ENCODE measurements at regions not wholly inside any gene's neighbourhood (a gene's known extent, or its start where the extent isn't known, plus 50 kb on each side); places are given as distances from the start of the nearest gene placed in this dataset.
"Not testable (repeated sequence)": the region's sequence is repeated elsewhere in the genome, so short reads cannot be mapped to it uniquely, and the experiment has no call there.

DNA sequence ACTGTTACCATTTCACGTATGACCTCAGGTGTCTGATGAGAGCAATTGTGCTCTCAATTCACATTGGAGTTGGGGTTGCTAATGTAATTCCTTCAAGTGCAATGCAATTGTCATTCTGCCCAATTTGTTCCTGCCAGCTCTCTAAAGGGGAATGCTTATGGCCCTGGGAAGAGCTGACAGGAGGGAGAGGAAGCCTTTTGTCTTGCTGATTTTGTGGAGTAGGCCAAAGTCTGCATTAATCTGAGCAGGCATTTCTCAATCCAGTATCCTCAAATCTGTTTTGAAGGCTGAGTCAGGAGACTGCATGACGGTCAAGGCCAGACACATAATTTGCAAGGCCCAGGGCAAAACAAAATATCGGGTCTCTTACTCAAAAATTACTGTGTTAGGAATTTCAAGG, 326.4 kb upstream of the SPHKAP start:
- no peak for DNase-seq

DNA sequence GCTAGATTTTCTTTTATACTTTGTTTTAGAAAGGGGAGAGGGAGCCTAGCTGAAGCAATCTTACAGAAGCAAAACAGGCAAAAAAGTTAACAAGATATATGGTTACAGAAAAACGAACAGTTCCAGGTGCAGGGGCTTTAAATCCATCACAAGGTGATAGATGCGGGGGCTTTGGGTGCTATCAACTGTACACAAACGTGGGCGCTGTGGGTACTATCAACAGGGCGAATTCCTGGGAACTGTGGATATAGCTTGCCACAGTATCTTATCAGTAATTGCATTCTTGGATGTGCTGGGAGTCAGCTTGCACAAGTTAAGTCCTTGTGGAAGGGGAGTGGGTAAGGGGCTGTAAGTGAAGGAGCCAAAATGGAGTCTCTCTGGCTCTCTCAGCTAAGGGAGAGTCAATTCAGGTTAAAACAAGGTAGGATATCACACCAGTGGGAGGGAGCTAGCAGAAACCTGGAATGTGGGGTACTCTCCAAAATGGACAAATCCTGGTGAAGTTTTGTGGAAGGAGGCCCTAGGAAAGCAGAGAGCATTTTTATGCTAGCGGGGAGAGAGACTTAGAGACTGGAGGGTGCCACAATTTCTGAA, 325.8 kb upstream of the SPHKAP start:
- DNase-seq = no peak

DNA sequence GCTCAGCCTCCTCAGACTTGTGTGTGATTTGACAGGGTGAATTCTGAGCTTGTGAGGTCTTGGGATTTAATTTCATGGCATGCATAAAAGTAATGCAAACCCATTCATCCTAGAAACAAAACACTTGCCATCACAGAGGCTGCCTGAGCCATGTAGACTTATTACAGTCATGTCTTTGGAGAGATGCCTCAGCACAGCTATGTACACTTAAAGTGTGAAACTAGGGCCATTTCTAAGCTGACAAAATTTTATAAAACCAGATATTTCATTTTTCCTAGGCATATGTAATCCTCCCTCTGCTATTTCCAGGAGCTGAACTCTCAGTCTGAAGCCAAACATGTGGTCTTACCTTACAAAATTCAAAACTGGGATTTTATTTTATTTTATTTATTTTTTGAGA, 322.2 kb upstream of the SPHKAP start:
- DNase-seq = no peak

DNA sequence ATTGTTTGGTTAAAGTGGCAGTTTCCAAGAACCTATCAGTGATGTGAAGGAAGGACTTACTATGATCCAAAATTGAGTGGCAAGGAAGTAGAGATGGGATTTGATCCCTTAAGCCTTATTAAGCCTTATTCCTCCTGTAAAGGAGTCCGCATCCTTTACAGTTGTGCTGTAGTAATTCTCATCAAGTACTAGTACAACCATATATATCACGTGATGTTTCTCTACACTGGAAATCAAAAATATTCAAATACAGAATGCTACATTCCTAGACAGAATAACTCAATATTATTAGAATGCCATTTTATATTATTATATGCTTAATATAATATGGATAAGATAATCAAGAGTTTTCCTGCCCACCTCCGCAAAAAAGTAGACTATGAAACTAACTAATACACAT, 312.4 kb upstream of the SPHKAP start:
- no peak for DNase-seq

DNA sequence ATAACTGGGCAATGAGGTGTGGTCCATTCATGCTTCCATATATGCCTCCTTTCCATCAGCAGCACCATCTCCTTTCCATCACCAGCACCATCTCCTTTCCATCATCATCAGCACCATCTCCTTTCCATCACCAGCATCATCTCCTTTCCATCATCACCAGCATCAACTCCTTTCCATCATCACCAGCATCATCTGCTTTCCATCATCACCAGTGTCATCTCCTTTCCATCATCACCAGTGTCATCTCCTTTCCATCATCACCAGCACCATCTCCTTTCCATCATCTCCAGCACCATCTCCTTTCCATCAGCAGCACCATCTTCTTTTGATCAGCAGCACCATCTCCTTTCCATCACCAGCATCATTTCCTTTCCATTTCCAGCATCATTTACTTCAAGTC, 297.5 kb upstream of the SPHKAP start:
- DNase-seq = no peak

DNA sequence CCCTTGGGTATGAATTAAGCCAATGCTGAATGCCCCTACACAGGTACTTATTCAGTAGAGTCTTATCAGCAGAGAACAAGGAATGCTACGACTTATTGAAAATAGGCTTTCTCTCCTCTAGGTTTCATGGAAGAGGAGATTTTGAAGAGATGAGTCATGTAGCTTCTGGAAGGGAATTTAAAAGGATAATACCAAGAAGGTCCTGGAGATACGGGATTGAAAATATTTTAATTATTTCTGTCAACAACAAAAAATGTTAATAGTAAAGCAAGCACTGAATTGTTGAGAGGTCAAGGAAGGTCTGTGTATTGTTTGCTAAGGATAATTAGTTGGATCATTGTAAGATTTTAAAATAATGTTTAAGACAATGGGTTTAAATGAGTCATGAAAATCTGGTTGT, 293.0 kb upstream of the SPHKAP start:
- DNase-seq = no peak

DNA sequence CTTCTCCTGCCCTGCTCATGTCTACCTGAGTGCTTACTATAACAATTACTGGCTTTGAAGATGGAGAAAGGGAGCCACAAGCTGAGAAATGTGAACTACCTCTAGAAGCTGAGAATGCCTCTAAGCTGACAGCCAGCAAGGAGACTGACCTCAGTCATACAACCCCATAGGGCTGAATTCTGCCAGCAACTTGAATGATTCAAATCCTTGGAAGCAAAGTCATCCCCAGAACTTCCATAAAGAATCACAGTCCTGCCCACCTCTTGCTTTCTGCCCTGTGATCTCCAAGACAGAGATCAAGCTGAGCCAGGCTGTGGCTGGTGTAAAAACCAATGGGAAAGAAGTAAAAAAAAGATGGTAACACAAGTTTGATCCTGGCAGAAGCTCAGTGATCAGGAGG, 288.2 kb upstream of the SPHKAP start:
- DNase-seq = no peak

DNA sequence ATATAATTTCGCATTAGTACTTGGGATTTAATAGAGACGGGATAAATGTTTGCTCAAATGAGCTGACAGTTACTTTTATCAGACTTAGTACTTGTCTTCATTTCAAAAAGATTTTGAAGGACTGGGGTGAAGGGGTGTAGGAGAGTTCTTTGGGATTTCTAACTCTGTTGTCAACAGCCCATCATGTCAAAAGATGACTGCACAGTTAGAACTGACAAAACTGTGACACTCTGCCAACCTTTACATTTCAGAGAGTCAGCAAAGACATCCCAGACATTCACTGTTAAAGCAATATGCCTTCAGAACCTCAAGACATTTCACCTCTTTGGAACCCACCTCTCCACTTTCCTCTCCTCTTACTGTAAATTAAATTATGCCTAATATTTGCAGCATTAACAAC, 285.4 kb upstream of the SPHKAP start:
- no peak for DNase-seq

- DNase-seq = no peak
These were observed 283.9 kb upstream of the SPHKAP start for GRCh38 chr2:228465408-228465807.

- no peak for DNase-seq
These were observed 276.9 kb upstream of the SPHKAP start for GRCh38 chr2:228458364-228458763.

DNA sequence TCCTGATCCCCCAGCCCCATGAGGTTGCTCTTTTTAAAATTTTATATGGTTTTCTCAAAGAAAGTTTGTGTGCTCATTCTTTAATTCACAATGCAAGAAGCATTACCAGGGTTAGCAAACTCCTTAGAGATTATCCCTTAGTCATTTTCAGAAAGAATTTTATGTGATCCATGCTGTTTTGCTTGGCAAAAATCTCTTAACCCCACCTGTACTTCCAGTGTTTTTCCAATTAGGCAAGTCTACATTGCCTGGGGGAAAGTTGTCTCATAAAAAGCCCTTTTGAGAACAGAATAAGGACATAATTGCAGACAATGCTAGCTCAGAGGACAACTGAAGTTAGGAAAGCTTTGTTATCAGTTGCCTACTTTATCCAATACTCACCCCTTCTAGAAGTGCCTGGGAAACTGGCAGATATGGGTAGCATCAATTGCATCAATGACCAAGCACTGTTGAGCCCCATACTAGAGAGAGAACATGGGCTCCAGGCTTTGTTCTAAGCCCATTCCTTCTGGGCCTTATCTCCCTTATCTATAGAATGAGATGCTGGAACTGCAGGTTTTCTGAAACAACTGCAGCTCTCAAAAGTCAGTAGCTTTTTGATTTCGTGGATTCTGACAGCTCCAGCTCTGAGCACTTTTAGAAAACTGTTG, 265.9 kb upstream of the SPHKAP start:
- no peak for DNase-seq

GRCh38 chr2:228446734-228447133, 265.2 kb upstream of the SPHKAP start:
- peak; percentile 1 for DNase-seq

GRCh38 chr2:228444161-228444560, 262.7 kb upstream of the SPHKAP start:
- DNase-seq = peak; percentile 12

DNA sequence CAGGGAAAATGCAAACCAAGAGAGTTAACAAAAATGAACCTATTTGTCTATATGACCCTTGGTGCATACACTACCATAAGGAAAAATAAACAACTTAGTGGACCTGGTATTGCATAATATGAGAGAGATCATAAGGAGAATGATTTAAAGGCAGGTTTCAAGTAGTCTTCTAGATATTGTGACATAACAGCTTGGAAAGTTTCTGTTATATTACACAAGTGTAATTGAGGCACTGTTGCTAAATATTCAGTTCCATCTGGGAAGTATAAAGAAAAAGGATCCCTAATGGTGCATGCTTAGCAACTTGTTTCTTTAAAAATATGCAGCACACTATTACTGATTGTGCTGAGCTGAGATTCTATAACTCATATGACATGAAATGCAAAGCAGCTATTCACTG, 252.2 kb upstream of the SPHKAP start:
- DNase-seq = no peak

DNA sequence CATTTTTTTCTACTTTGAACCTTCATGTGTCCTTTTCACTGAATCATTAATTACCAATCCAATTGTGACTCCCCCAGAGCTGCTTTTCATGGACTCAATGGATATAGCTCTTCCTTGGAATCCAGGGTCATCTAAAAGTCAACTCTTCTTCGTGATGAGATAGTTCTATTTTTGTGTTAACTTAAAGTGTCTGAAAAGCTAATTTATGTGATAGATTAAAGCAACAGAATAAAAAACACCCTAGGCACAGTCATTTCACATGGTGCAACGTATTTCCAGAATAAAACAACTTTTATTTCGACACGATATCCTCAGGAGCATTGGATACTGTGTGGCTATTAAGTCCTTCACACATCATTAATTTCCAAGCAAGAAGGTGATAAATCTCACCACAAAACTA, 250.6 kb upstream of the SPHKAP start:
- no peak for DNase-seq

- DNase-seq = no peak
These were observed 249.5 kb upstream of the SPHKAP start for GRCh38 chr2:228430986-228431385.

DNA sequence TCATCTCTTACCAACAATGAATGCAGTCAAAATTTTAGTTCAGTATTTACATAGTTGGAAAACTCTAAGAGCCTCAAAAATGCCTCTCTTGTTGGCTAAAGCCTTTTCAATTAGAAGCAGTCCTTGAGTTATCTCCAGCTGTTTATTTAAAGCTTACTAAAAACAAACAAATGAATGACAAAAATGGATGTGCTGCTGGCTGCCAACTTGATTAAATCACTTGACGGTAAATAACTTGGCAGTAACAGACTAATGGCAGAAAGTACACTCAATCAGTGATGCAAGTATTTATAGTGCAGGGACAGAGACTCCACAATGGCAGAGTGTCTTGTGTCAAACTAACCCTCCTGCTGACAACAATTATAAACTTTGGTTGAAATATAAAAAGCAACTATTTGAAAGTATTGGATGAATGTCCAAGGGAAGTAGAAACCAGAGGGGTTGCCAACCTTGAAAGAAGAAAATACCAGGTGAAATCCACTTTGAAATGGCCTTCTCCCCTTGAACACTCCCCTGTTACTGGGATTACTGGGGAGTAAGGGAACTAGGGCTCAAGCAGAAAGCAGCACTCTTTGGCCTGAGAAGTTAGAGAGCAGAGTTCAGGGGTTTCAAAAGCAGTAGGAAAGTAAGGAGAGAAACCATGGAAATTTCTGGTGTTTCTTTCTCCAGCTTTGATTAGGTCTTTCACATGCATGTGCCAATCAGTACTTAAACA, 245.2 kb upstream of the SPHKAP start:
- no peak for DNase-seq

- DNase-seq = not testable (repeated sequence)
These were observed 244.0 kb upstream of the SPHKAP start for GRCh38 chr2:228425411-228426060.

DNA sequence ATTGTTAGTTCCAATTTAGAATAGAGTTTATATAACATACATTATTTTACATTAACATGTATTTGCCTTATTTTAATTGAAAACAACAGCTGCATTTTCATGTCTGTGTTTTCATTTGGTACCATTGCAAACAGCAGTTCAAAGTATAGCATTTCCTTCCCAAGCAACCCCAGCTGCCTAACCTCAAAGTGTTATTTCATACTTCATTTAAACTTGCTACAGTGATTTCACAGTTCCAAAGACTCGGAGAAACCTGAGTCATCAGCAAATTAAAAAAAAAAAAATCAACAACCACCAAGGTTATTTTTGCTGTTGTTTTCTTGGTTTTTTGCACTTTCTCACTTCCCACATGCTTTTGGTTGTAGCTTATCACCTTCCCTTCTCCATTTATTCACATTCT, 236.5 kb upstream of the SPHKAP start:
- DNase-seq = peak; percentile 33

- no peak for DNase-seq
These were observed 236.0 kb upstream of the SPHKAP start for GRCh38 chr2:228417526-228417925.

- DNase-seq = no peak
These were observed 228.6 kb upstream of the SPHKAP start for GRCh38 chr2:228410061-228410460.

DNA sequence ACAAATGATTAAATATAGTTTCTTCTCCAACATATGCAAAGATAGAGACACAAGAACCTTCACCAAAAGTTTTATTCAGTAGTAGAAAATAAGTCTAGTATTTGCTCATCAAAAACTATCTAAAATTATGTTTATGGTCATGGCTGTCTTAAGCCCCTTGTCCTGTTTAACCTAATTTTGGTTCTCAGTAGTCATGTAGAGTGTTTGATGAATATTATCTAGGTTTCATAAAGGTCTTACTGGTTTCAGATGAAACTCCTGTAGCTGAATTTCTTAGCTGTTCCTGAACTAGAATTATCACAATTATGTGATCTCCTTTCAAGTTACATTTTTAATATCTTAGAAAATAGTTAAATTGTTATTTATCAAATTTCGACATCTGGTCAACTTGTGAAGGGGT, 228.0 kb upstream of the SPHKAP start:
- no peak for DNase-seq

- DNase-seq = no peak
These were observed 227.2 kb upstream of the SPHKAP start for GRCh38 chr2:228408529-228409227.
